Transverse colon (tissue), 4 donors: ENCODE measurements at regions not wholly inside any gene's neighbourhood (a gene's known extent, or its start where the extent isn't known, plus 50 kb on each side); places are given as distances from the start of the nearest gene placed in this dataset.

ENCODE experiments used
- DNase-seq: peaks from one replicate; pipeline ENCODE4 v3.0.0-alpha.2; 2019
- H3K27ac ChIP-seq, 4 donors: fragments of 200-600 bp; sonication (generic); 2 replicates each; pipeline ENCODE4 v1.5.1; 2016 to 2018; ENCODE audit warnings: inconsistent platforms in 4 of 4
- H3K27me3 ChIP-seq: fragments of 200-600 bp; sonication (generic); 2 replicates; pipeline ENCODE4 v1.5.1; 2017; ENCODE audit warnings: inconsistent platforms
- H3K36me3 ChIP-seq, 4 donors: fragments of 200-600 bp; sonication (generic); 2 replicates each; pipeline ENCODE4 v1.5.1; 2017 to 2019; ENCODE audit warnings: inconsistent platforms in 4 of 4
- H3K4me1 ChIP-seq, 4 donors: fragments of 200-600 bp; sonication (generic); 2 replicates each; pipeline ENCODE4 v1.5.1; 2017 to 2020; ENCODE audit warnings: inconsistent platforms in 4 of 4
- H3K4me3 ChIP-seq, 4 donors: fragments of 200-600 bp; sonication (generic); 1 replicate in 1 of 4; 2 replicates in 3 of 4; pipeline versions ENCODE4 v1.5.1 to v1.6.1; 2017 to 2019; ENCODE audit warnings: inconsistent platforms in 4 of 4
- H3K9me3 ChIP-seq, 2 donors: fragments of 200-600 bp; sonication (generic); 2 replicates each; pipeline ENCODE4 v1.5.1; 2017 to 2019; ENCODE audit warnings: inconsistent platforms in 2 of 2
- EP300 ChIP-seq: sonication (generic); formaldehyde crosslinking; IDR thresholded peaks from one replicate; pipeline ENCODE4 v1.6.1; 2017; ENCODE audit warnings: antibody characterized with exemption, low read depth
- POLR2A ChIP-seq: fragments of 450-650 bp; IDR thresholded peaks from one replicate; pipeline ENCODE4 v1.6.1; 2016; ENCODE audit warnings: antibody characterized with exemption, mild to moderate bottlenecking, moderate library complexity
- POLR2AphosphoS5 ChIP-seq, 3 donors: sonication (generic); formaldehyde crosslinking; IDR thresholded peaks; one replicate each; pipeline ENCODE4 v1.6.1; 2016; ENCODE audit warnings: antibody characterized with exemption in 3 of 3
- WGBS, 2 donors: methylation state at CpG; one replicate each; pipeline ENCODE4 v1.1.5; 2018; ENCODE audit warnings: low coverage in 1 of 2; 5-methylcytosine and 5-hydroxymethylcytosine counted together
- in situ Hi-C, 4 donors: fragments of 200-750 bp; cut with MboI; loops; one replicate each; pipeline versions ENCODE4 v1.15.0 to v1.15.1; 2017; ENCODE audit warnings: low sequenced_read_pairs in 3 of 4, low pct_ligation_motif_present in 1 of 4, low pct_unique_long_range_greater_than_20kb in 1 of 4
- intact Hi-C: fragments of 100-400 bp; cut with DNase I; formaldehyde crosslinking; loops from one replicate; pipeline ENCODE4 v1.15.1; 2023; ENCODE audit warnings: low total_unique reads
- TF ChIP-seq, protein P1 (sequence below), 5 experiments: fragments of 200-600 bp in 3 of 5; fragments of 450-650 bp in 2 of 5; sonication (generic) in 3 of 5; IDR thresholded peaks; 1 replicate in 2 of 5; 2 replicates in 3 of 5; pipeline ENCODE4 v1.5.1; 2016 to 2017; ENCODE audit warnings: antibody characterized with exemption in 5 of 5, inconsistent platforms in 3 of 5, mild to moderate bottlenecking in 2 of 5, moderate library complexity in 1 of 5

DNA sequence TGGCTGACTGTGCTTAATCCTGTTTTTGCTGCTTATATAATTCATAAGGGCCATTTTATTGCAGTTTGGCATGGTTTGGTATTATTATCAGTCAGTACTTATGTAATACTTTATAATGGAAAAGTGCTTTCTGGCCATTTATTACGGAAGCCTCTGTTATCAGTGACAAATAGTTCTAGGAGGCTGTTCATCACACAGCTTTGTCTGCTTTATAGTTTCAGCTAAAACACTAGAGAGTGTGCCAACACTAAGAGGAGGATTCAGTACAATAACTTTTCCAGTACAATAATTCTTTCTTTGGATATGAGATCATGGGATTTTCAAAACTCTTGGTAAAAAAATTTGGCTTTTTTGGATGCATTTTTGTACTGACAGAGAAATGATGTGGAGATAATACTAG lies 102.9 kb upstream of the PTGFR start:
- no peak overlapping the region for H3K27ac ChIP-seq
- intact Hi-C loops: no loop called here
- no peaks in the 10 kb centered on the region for H3K27me3 ChIP-seq
- DNase-seq: no peak
- in situ Hi-C loops: no loop called here
- no peaks in the 10 kb centered on the region for H3K9me3 ChIP-seq
- H3K4me3 ChIP-seq: no peak overlapping the region
- H3K4me1 ChIP-seq: no peaks in the 10 kb centered on the region
- 43 to 45% methylated on average over 1 of the region's 1 CpG for WGBS, 2 donors
- TF ChIP-seq, protein P1, sequence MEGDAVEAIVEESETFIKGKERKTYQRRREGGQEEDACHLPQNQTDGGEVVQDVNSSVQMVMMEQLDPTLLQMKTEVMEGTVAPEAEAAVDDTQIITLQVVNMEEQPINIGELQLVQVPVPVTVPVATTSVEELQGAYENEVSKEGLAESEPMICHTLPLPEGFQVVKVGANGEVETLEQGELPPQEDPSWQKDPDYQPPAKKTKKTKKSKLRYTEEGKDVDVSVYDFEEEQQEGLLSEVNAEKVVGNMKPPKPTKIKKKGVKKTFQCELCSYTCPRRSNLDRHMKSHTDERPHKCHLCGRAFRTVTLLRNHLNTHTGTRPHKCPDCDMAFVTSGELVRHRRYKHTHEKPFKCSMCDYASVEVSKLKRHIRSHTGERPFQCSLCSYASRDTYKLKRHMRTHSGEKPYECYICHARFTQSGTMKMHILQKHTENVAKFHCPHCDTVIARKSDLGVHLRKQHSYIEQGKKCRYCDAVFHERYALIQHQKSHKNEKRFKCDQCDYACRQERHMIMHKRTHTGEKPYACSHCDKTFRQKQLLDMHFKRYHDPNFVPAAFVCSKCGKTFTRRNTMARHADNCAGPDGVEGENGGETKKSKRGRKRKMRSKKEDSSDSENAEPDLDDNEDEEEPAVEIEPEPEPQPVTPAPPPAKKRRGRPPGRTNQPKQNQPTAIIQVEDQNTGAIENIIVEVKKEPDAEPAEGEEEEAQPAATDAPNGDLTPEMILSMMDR (IDR thresholded peaks at IDR 0.05): no peak
- no peak for TF ChIP-seq POLR2AphosphoS5 (IDR thresholded peaks at IDR 0.05)
- no peak for TF ChIP-seq POLR2A
- TF ChIP-seq EP300: no peak
- no peaks in the 10 kb centered on the region for H3K36me3 ChIP-seq

DNA sequence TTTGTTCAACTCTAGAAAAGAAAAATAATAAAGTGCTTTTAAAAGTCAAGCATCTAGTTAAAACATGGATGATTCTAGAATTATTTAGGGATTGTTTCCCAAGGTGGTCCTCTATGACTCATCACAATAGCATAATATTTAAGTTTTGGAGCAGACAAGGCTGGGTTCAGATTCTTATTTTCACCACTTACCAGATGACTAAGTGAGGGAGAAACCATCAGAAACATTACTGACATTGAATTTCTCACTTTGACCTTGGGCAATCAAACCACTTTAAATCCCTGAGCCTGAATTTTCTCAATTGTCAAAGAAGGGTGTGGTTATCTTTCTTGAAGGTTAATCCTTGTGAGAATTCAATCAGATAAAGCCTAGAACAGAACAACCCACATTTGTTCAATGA lies 102.5 kb upstream of the PTGFR start:
- no peaks in the 10 kb centered on the region for H3K4me1 ChIP-seq
- no peaks in the 10 kb centered on the region for H3K36me3 ChIP-seq
- no peak overlapping the region for H3K4me3 ChIP-seq
- no peaks in the 10 kb centered on the region for H3K27me3 ChIP-seq
- intact Hi-C loops (no loop called here), in situ Hi-C loops (no loop called here)
- H3K27ac ChIP-seq: no peak overlapping the region
- no peaks in the 10 kb centered on the region for H3K9me3 ChIP-seq
- no peak for TF ChIP-seq EP300
- TF ChIP-seq, protein P1 (IDR thresholded peaks at IDR 0.05): no peak
- TF ChIP-seq POLR2AphosphoS5 (IDR thresholded peaks at IDR 0.05): no peak
- TF ChIP-seq POLR2A: no peak
- DNase-seq: no peak

DNA sequence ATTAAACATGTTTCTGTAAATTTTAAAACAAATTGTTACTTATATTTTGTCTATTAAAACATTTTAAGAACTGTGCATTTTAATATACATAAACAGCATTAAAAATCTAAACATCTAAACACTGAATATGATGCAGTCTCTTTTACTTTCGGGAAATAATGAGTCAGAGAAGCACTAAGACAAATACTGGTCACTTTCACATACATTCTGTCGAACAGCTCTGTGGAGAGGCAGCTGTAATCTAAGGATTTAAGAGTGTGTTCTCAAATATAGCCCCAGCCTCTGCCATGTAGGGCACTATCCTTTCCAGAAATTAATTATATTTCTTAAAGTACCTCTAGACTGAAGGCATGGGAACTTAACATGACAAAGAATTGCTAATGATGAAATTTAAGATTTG lies 89.6 kb upstream of the PTGFR start:
- no peak for DNase-seq
- Histone ChIP-seq H3K27ac (no peak overlapping the region), H3K9me3 (no peaks in the 10 kb centered on the region), H3K36me3 (no peaks in the 10 kb centered on the region), H3K4me1 (no peaks in the 10 kb centered on the region), H3K27me3 (no peaks in the 10 kb centered on the region), H3K4me3 (no peak overlapping the region)
- 51 to 80% methylated on average over 1 to 2 of the region's 2 CpGs for WGBS, 2 donors
- no peak for TF ChIP-seq EP300
- TF ChIP-seq POLR2A: no peak
- no peak for TF ChIP-seq POLR2AphosphoS5 (IDR thresholded peaks at IDR 0.05)
- TF ChIP-seq, protein P1 (IDR thresholded peaks at IDR 0.05): no peak
- in situ Hi-C loops: no loop called here
- intact Hi-C loops: no loop called here

DNA sequence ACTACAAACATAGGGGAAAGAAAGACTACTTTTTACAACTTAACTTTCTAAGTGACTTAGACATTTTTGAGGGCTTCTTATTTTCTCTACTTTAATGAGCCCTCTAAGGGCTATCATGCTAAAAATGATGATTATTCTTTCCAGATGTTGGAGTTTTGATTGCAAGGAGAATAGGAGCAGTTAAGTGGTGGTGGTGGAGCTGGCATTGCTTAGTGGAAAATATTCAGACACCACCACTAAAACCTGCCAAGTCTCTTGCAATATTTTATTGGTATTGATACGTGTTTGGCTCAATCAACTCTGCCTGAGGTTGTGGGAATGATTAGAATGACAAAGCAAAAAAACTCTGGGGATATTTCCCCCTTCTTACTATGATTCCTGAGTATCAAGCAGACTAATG lies 82.6 kb upstream of the PTGFR start:
- Histone ChIP-seq H3K27me3 (no peaks in the 10 kb centered on the region), H3K36me3 (no peaks in the 10 kb centered on the region), H3K9me3 (peaks cover 5 to 10% of the 10 kb centered on the region in 2 donors), H3K4me3 (no peak overlapping the region), H3K27ac (no peak overlapping the region), H3K4me1 (no peaks in the 10 kb centered on the region)
- in situ Hi-C loops (no loop called here), intact Hi-C loops (no loop called here)
- no peak for TF ChIP-seq POLR2AphosphoS5 (IDR thresholded peaks at IDR 0.05)
- TF ChIP-seq, protein P1 (IDR thresholded peaks at IDR 0.05): no peak
- no peak for TF ChIP-seq EP300
- TF ChIP-seq POLR2A: no peak
- WGBS, 2 donors: 60 to 67% methylated on average over 1 of the region's 1 CpG
- DNase-seq: no peak
